ENCODE measurements at regions not wholly inside any gene's neighbourhood (a gene's known extent, or its start where the extent isn't known, plus 50 kb on each side); places are given as distances from the start of the nearest gene placed in this dataset.

DNA sequence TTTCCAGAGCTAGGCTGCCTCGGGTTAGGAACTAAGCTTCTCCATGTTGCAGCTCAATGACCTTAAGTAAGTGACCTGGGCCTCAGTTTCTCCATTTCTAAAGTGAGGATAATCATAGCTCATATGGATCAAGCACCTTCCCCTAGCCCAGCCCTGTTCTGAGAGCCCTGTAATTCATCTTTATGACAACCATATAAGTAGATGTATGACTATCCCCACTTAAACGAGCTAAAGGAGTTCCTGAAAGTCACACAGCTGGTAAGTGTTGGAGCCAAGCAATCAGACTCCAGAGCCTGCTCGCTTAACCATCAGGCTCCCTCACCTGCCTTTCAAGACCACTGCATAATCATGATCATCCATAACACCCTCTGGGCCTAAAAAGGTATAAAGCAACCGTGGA, 135.4 kb downstream of the SP3 start:
- no peak for DNase-seq

DNA sequence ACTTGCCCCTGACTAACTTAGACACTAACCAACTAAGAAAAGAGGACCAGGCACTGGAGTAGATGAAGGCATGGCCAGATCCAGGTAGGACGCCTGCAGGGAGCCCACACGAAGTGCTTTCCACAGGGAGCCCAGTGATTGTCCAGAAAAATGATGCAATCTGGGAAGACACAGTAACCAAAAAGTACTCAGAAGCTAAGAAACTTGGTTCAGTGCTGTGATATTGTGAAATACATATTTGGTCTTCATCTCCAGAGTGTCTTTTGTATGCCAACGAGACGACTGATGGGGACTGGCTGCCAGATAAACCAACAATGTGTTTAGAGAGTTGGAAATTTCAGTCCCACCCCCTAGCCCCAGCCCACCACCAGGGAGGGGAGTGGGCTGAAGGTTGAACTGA, 135.0 kb downstream of the SP3 start:
- DNase-seq: no peak

DNA sequence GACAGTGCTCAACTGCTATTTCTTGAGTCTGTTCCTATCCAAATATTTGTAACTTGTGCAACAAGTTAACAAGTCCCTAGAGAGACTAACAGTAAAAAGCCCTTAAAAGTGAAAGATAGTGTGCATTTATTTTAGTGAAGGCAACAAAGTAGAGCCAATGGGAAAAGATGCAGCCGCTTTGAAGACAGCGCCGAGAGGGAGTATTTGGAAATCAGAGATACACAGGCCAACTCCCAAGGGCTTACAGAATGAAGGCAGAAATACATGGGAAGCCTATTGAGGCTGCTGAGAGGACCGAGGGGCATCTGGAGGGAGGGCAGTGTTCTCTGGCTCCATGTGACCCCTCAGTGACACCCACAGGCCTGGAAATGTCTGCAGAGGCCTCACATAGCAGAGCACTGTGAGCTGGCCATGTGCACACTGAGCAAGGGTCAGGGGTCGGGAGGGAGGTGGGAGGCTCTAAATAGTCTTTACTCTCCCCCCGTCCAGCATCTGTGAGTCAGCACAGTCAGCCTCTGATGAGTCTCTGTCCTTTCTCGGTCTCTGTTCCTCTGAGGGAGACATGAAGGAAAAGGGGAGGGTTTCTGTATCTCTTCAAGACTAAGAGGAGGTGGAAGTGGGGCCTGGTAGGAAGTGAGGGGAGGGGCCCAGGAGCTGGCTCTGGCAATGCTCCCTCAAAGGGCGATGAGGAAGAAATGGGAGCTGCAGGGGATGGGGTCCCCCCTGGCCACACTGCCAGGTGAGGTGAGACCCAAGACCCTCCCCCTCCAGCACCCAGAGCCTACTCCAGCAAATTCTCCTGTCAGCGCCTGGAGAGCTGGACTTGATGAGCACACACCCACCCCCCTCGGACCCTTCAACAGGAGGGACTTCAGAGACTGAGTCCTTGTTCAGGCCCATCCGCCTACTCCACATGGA, 133.6 kb downstream of the SP3 start:
- DNase-seq: no peak

DNA sequence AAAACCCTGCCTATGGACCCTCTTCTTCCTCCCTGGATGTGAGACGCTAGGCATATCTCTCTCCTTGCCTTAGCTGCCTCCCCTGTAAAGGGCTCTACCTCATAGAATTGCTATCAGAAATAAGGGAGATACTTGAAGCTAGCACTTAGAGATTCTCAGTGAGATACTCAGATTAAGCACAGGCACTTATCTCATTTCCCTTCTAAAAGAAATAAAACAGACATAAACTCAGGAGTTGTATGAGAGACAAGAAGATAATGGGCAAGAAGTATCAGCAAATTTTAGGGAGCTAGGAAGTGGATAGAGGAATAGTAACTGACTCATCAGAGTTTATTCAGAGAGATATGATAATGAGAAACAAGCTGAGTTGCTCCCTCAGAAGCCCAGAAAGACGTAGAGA, 131.0 kb downstream of the SP3 start:
- no peak for DNase-seq

DNA sequence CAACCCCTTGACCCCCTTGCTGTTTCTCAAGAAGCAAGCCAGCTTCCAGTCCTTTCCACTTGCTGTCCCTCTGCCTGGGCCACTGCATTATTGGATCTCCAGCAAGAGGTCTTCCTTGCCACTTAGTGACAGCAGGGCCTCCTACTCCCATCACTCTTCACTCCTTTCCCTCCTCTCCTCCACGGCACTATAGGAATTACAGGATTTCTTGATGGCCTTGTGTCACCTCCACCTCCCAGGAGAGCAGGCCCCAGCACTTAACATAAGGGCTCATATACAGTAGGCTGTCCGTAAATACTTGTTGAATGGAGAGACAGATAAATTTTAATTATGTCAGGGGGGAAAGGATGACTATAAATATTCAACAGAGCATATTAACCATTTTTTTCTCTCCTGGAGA, 129.4 kb downstream of the SP3 start:
- DNase-seq: no peak

DNA sequence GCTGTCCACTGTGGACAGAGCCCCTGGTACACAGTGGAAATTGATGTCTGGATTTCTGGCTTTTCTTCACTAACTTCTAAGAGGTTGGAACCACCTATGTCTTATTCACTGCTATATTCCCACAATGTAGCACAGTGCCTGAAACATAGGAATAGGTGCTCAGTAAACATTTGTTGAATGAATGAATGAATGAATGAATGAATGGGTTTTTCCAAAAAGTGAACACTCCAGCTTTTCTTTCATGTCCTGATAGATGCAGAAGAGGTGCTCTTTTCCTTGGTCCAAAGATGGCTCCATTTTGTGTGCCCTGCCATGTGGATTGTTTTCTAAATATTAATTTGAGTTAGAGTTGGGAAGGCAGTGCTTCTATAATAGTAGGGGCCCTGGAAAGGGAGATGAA, 124.1 kb downstream of the SP3 start:
- DNase-seq: no peak

DNA sequence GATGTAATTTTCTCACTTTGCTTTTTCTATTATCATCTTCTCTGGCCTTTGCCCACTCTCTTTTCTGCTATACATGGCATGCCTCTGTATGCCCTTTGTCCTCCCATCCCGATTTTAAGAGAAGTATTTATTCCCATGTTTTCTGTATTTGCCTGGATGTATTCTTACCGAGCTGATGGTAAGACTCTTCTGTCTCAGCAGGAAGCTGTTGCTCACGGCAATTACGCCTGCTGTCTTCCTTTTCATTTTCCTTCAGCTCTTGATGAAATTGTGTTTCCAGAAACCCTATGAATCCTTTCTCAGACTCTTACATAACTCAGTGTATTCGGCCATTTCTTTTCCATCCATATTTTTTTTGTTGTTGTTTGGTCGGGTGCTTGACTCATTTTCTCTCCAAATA, 121.6 kb downstream of the SP3 start:
- no peak for DNase-seq

DNA sequence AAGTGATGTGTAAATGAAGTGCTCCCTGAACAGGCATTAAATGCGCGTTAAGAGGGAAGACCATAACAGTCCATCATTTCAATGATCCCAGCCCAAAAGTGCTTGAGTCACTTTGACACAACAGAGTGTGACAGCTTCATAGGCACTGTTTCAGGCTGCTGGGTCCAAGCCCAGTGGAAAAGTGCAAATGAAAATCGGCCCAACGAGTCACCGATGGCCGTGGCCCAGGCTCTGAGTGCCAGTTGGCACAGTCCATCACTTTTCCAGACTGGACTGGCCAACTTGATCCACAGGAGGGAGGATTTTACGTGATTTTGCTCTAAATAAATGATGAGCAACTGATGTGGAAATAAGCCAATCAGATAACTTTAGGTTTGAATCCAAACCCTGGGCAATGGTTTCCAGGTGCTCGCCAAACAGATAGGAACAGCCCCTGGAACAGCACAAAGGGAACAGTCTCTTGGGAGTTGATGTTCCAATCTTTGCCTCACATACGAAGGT, 114.0 kb downstream of the SP3 start:
- no peak for DNase-seq

DNA sequence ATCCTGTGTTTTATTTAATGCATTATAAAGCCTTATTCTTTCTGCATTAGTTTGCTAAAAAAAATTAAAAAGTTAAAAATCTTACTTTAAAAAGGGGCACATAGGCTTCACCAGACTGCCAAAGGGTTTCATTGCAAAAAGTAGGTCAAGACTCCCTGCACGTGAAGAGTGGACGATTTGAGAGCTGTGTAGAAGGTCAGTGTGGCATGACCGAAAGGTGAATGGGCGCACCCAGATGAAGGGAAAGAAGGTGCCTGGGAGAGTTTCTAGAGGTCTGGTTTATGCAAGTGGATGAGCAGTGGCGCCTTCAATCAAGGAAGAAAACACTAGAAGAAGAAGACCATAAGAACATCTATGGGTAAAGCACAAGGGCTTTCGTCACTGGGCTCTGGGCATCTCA, 111.0 kb downstream of the SP3 start:
- no peak for DNase-seq

DNA sequence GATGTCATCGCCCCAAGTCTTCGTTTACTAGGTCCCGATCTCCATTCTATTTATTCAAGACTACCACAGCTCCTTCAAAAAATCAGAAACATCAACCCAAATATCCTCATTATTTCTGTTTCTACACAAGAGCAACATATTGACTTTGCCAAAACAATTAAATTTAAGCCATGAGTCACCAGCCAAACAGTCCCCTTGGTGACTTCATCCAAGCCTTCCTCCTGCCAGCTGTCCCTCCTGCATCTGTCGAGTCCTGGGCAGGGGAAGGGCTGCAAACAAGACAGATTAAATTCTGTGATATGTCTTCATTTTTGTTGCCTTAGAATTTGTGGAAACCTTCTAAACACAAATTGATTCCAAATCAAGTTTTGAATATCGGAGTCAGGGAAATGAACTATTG, 110.3 kb downstream of the SP3 start:
- no peak for DNase-seq

DNA sequence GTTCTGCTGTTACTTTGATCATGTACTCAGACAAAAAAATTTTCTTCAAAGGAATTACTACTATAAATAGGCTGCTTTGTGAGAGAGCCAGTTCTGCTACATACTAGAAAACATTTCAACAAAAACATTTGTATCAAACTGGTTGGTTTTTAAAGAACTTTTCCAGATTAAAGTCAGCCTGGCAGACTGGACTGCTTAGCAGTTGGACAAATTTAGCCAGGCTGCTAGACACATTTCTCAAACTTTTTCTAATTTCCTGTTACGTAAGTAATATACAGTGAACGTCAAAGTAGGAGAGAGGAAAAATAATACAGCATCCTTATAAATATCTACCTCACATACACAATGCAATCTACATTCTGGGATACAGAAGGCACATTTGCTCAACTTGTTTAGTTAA, 109.5 kb downstream of the SP3 start:
- DNase-seq: no peak

Measured in midbrain (tissue), 1 donor.